ENCODE measurements at regions not wholly inside any gene's neighbourhood (a gene's known extent, or its start where the extent isn't known, plus 50 kb on each side); places are given as distances from the start of the nearest gene placed in this dataset.

GRCh38 chr5:88452820-88453219 lies 184.2 kb upstream of the TMEM161B start:
- H3K23ac ChIP-seq (ENCODE audit: low read depth, low read length), result no peak overlapping the region
- H3K4me3 ChIP-seq (ENCODE audit: insufficient read depth, low read depth, low read length), result no peak overlapping the region
- H4K91ac ChIP-seq (ENCODE audit: insufficient read depth, low read depth, low read length), result no peak overlapping the region
- H4K8ac ChIP-seq (ENCODE audit: low read depth in 2 of 2, low read length in 2 of 2), result no peak overlapping the region
- no peaks in the 10 kb centered on the region for H4K20me1 ChIP-seq (ENCODE audit: insufficient read depth, low read length)
- intact Hi-C loops (cut with micrococcal nuclease) (no loop called here), in situ Hi-C loops (cut with MboI; ENCODE audit: low sequenced_read_pairs) (no loop called here), dilution Hi-C loops (cut with HindIII; ENCODE audit: low sequenced_read_pairs, unreplicated experiment) (no loop called here)
- DNase-seq, result peak; percentile 4
- no peaks in the 10 kb centered on the region for H3K4me1 ChIP-seq (ENCODE audit: control insufficient read depth, insufficient read depth, low read length)
- no peaks in the 10 kb centered on the region for H3K36me3 ChIP-seq (ENCODE audit: control insufficient read depth, insufficient read depth, low read length)
- H2BK120ac ChIP-seq (ENCODE audit: low read depth, low read length), result no peak overlapping the region
- no peak overlapping the region for H3K4me2 ChIP-seq (ENCODE audit: low read depth, low read length)
- H3K14ac ChIP-seq (replicated peaks; ENCODE audit: low read depth, low read length), result no peak overlapping the region
- no peak overlapping the region for H2BK20ac ChIP-seq (ENCODE audit: low read depth, low read length)
- TF ChIP-seq, protein P1, sequence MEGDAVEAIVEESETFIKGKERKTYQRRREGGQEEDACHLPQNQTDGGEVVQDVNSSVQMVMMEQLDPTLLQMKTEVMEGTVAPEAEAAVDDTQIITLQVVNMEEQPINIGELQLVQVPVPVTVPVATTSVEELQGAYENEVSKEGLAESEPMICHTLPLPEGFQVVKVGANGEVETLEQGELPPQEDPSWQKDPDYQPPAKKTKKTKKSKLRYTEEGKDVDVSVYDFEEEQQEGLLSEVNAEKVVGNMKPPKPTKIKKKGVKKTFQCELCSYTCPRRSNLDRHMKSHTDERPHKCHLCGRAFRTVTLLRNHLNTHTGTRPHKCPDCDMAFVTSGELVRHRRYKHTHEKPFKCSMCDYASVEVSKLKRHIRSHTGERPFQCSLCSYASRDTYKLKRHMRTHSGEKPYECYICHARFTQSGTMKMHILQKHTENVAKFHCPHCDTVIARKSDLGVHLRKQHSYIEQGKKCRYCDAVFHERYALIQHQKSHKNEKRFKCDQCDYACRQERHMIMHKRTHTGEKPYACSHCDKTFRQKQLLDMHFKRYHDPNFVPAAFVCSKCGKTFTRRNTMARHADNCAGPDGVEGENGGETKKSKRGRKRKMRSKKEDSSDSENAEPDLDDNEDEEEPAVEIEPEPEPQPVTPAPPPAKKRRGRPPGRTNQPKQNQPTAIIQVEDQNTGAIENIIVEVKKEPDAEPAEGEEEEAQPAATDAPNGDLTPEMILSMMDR (conservative IDR thresholded peaks at IDR 0.05; ENCODE audit: low read depth, low read length), result no peak
- TF ChIP-seq MAZ (IDR thresholded peaks at IDR 0.05; ENCODE audit: borderline replicate concordance, low read depth, low read length), result no peak
- TF ChIP-seq, protein P2, sequence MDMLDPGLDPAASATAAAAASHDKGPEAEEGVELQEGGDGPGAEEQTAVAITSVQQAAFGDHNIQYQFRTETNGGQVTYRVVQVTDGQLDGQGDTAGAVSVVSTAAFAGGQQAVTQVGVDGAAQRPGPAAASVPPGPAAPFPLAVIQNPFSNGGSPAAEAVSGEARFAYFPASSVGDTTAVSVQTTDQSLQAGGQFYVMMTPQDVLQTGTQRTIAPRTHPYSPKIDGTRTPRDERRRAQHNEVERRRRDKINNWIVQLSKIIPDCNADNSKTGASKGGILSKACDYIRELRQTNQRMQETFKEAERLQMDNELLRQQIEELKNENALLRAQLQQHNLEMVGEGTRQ (IDR thresholded peaks at IDR 0.05; ENCODE audit: low read depth, low read length), result no peak
- no peak for TF ChIP-seq RAD21 (IDR thresholded peaks at IDR 0.05; ENCODE audit: low read length)
- TF ChIP-seq NFE2L2 (IDR thresholded peaks at IDR 0.05; ENCODE audit: low read depth, low read length), result no peak
- no peak for TF ChIP-seq RCOR1 (IDR thresholded peaks at IDR 0.05; ENCODE audit: insufficient replicate concordance, low read length)
- no peak for TF ChIP-seq MAFK (IDR thresholded peaks at IDR 0.05; ENCODE audit: low read depth, low read length)
- TF ChIP-seq, protein P3, sequence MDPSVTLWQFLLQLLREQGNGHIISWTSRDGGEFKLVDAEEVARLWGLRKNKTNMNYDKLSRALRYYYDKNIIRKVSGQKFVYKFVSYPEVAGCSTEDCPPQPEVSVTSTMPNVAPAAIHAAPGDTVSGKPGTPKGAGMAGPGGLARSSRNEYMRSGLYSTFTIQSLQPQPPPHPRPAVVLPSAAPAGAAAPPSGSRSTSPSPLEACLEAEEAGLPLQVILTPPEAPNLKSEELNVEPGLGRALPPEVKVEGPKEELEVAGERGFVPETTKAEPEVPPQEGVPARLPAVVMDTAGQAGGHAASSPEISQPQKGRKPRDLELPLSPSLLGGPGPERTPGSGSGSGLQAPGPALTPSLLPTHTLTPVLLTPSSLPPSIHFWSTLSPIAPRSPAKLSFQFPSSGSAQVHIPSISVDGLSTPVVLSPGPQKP (IDR thresholded peaks at IDR 0.05; ENCODE audit: borderline replicate concordance, low read depth, low read length), result no peak
- no peak for TF ChIP-seq BHLHE40 (IDR thresholded peaks at IDR 0.05; ENCODE audit: low read depth, low read length)
- no peak for TF ChIP-seq CEBPB (IDR thresholded peaks at IDR 0.05; ENCODE audit: low read depth, low read length)
- TF ChIP-seq CHD1 (IDR thresholded peaks at IDR 0.05; ENCODE audit: low read depth, low read length), result no peak
- no peak for TF ChIP-seq MXI1 (IDR thresholded peaks at IDR 0.05; ENCODE audit: borderline replicate concordance, low read depth, low read length)
- TF ChIP-seq RFX5 (IDR thresholded peaks at IDR 0.05; ENCODE audit: low read depth, low read length), result no peak
- TF ChIP-seq SMC3 (IDR thresholded peaks at IDR 0.05; ENCODE audit: low read depth, low read length), result no peak
- TF ChIP-seq FOS (IDR thresholded peaks at IDR 0.05; ENCODE audit: low read depth, low read length), result no peak
- no peak for TF ChIP-seq POLR2A (IDR thresholded peaks at IDR 0.05; ENCODE audit: low read depth, low read length)
- POLR2A ChIA-PET (ENCODE audit: unreplicated experiment), result no interaction called here
- WGBS, 2 experiments (ENCODE audit: extremely low coverage in 2 of 2, insufficient read length in 1 of 2), result no CpG with 5 or more reads among the region's 1 CpG
- no peaks in the 10 kb centered on the region for H3K27me3 ChIP-seq (ENCODE audit: control insufficient read depth, insufficient read depth, low read length)
- H2AFZ ChIP-seq (replicated peaks; ENCODE audit: low read length, poor library complexity), result no peak overlapping the region
- no peaks in the 10 kb centered on the region for H3K9me1 ChIP-seq (ENCODE audit: insufficient read depth, low read length)
- CTCF ChIA-PET, result no interaction called here
- no peak overlapping the region for H3K4ac ChIP-seq (ENCODE audit: low read depth, low read length)
- no peak overlapping the region for H2AK5ac ChIP-seq (ENCODE audit: low read depth, low read length)
- H2BK5ac ChIP-seq (ENCODE audit: low read depth, low read length, poor library complexity, severe bottlenecking), result no peak overlapping the region
- H2AK9ac ChIP-seq (replicated peaks; ENCODE audit: low read depth, low read length, poor library complexity), result no peak overlapping the region
- H3K79me1 ChIP-seq (ENCODE audit: low read depth in 1 of 2, low read length in 2 of 2), result no peaks in the 10 kb centered on the region
- H2BK15ac ChIP-seq (ENCODE audit: low read depth, low read length), result no peak overlapping the region
- H4K5ac ChIP-seq (ENCODE audit: low read depth, low read length), result no peak overlapping the region
- no TSS peak for BruUV-seq (replicated peaks)
- no peak overlapping the region for H3K56ac ChIP-seq (ENCODE audit: extremely low read depth, insufficient read depth, low read length)
- ATAC-seq (ENCODE audit: low read depth), result peak; percentile 65; the same call in 1 of the 2 replicates
- no peaks in the 10 kb centered on the region for H3K9me3 ChIP-seq (ENCODE audit: control insufficient read depth, insufficient read depth, low read length)
- no peak overlapping the region for H3K18ac ChIP-seq (ENCODE audit: low read depth, low read length)
- no peak overlapping the region for H3K27ac ChIP-seq (ENCODE audit: insufficient read depth, low read length)
- no peak overlapping the region for H3K9ac ChIP-seq (ENCODE audit: low read depth, low read length)

All from IMR-90 (cell line).